ENCODE measurements at regions not wholly inside any gene's neighbourhood (a gene's known extent, or its start where the extent isn't known, plus 50 kb on each side); places are given as distances from the start of the nearest gene placed in this dataset.

DNA sequence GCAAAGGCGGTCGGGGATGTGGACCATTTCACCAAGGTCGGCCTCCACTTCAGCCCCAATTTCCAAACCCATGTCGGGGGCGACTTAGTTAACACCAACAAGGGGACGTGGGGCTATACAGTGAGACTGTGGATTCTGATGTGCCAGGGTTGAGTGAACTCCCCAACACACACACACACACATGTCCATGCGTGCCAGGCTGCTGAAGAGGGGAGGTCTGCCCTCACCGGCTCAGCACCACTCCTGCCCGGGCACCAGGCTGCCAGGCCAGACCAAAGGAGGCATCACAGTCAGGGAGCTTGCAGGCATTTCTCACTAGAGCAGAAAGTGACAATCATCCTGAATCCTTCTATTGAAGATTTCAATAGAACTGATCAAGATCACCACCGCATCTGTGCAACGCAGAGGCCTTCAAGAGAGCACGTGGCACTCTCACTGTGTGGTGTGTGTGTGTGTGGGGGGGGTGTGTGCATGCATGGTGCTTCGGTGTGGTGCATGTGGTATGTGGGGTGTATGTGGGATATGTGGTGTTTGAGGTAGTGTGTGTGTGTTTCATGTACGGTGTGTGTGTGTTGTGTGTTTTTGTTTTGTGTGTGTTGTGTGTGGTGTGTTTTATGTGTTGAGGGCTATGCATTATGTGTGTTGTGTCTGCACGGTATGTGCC lies 403.5 kb upstream of the RNF32 start:
- Mint-ChIP-seq H3K27ac (no peak overlapping the region), H3K9me3 (peaks cover under 1 to 4% of the 10 kb centered on the region in 2 donors), H3K27me3 (peaks cover 0 to 7% of the 10 kb centered on the region in 2 donors), H3K4me3 (no peak overlapping the region), H3K4me1 (no peaks in the 10 kb centered on the region), H3K36me3 (no peaks in the 10 kb centered on the region)
- ATAC-seq (replicated peaks) (no peak), DNase-seq (no peak)

DNA sequence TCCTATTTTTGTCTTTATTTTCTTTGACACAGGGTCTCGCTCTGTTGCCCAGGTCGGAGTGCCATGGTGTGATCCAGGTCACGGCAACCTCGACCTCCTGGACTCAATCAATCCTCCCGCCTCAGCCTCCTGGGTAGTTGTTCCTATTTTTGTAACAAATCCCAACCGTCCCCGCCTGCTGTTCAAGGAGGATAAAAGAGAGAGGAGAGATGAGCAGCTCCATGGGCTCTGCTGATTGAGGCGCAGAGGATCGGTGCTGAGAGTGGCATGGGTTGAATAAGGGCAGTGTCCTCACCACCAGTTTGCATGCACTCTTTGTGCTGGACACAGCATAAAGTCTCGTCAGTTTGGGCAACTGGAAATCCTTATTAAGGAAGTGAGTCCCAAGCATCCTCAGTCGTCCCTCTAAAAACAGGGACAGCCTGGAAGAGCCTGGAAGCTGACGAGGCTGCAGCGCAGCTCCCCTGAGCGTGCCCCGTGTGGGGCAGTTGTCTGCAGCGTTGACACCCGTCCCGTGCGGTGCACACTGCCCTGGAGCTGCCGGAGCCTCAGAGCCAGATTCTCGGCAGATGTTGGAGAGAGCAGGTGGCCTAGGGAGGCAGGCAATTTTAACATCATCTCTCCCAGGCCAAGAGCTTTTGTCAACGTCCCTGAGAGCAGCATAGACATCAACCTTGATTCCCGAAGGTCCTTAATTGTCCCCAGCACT lies 404.2 kb upstream of the RNF32 start:
- H3K4me3 Mint-ChIP-seq = no peak overlapping the region
- no peak overlapping the region for H3K27ac Mint-ChIP-seq
- H3K9me3 Mint-ChIP-seq = peaks cover 0 to 4% of the 10 kb centered on the region in 2 donors
- H3K4me1 Mint-ChIP-seq = no peaks in the 10 kb centered on the region
- H3K36me3 Mint-ChIP-seq = no peaks in the 10 kb centered on the region
- DNase-seq (no peak), ATAC-seq (replicated peaks) (no peak)
- H3K27me3 Mint-ChIP-seq = peaks cover 0 to 7% of the 10 kb centered on the region in 2 donors

DNA sequence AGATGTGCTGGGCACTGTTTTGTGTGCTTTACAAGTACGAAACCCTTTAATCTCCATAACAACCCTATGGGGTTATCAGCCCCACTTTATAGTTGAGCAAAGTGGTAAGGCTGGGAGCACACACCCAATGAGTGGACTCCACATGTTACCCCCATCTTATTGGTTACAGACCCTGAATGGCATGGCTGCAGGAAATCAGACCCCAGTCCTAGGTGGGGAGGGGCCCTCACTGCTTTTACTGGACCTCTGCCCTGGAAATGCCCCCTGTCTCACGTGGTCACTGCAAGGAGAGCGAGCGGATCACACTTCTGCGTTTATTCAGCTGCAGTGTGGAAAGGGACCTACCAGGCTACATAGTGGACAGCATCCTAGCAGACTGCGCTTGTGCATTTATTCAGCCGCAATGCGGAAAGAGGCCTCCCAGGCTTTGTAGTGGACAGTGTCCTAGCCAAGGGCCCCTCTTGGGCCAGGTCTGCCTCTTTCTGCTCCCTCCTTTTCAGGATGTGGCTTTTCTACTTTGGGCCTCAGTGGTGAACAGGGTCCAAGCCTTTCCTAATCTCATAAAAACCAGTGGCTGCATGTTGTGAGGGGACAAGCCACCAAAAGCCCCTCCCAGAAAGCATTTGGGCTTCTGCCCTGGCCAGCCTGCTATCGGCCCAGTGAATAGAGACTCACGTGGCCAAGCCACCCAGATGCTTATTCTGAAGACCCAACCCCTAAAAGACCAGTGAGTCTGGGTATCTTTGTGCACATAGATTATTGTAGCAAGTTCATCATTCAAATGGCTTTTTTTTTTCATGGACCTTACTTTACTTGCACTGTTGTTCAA lies 405.7 kb upstream of the RNF32 start:
- ATAC-seq (replicated peaks) (no peak), DNase-seq (no peak)
- no peak overlapping the region for H3K4me3 Mint-ChIP-seq
- H3K36me3 Mint-ChIP-seq = no peaks in the 10 kb centered on the region
- H3K27ac Mint-ChIP-seq = no peak overlapping the region
- H3K4me1 Mint-ChIP-seq = no peaks in the 10 kb centered on the region
- H3K27me3 Mint-ChIP-seq = peaks cover 0 to 7% of the 10 kb centered on the region in 2 donors
- H3K9me3 Mint-ChIP-seq = peaks cover 0 to 4% of the 10 kb centered on the region in 2 donors

GRCh38 chr7:156234192-156234591 lies 406.4 kb upstream of the RNF32 start:
- H3K27ac Mint-ChIP-seq = no peak overlapping the region
- DNase-seq (no peak), ATAC-seq (replicated peaks) (no peak)
- H3K4me1 Mint-ChIP-seq = no peaks in the 10 kb centered on the region
- H3K9me3 Mint-ChIP-seq = peaks cover 0 to 4% of the 10 kb centered on the region in 2 donors
- no peak overlapping the region for H3K4me3 Mint-ChIP-seq
- no peaks in the 10 kb centered on the region for H3K36me3 Mint-ChIP-seq
- peaks cover 0 to 7% of the 10 kb centered on the region in 2 donors for H3K27me3 Mint-ChIP-seq

GRCh38 chr7:156232931-156233705 lies 407.5 kb upstream of the RNF32 start:
- Mint-ChIP-seq H3K9me3 (peaks cover 0 to 4% of the 10 kb centered on the region in 2 donors), H3K27ac (no peak overlapping the region), H3K4me1 (no peaks in the 10 kb centered on the region), H3K36me3 (no peaks in the 10 kb centered on the region), H3K27me3 (peaks cover 0 to 7% of the 10 kb centered on the region in 2 donors), H3K4me3 (no peak overlapping the region)
- DNase-seq (no peak), ATAC-seq (replicated peaks) (no peak)

DNA sequence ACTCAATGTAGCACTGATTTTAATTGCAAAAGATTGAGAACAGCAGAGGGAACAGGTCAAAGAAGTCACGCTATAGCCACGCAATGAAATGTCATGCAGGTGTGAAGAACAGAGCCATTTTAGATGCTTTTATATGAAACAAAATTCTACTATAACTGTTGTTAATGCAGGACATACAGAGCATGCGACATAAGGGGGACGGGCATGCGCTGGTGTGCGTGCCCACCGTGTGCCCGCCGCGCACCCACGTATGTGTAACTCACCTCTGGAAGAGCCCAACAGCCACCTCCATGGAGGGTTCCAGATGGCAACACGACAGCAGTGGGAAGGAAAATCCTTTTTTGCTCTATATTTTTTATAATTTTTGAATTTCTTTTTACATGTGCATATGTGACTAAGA lies 410.0 kb upstream of the RNF32 start:
- peaks cover 0 to under 1% of the 10 kb centered on the region in 2 donors for H3K9me3 Mint-ChIP-seq
- H3K27ac Mint-ChIP-seq = no peak overlapping the region
- DNase-seq = no peak
- H3K4me3 Mint-ChIP-seq = no peak overlapping the region
- H3K27me3 Mint-ChIP-seq = no peaks in the 10 kb centered on the region
- no peaks in the 10 kb centered on the region for H3K4me1 Mint-ChIP-seq
- no peaks in the 10 kb centered on the region for H3K36me3 Mint-ChIP-seq
- ATAC-seq (replicated peaks) = no peak

- peaks cover 0 to 3% of the 10 kb centered on the region in 2 donors for H3K27me3 Mint-ChIP-seq
- H3K4me1 Mint-ChIP-seq = no peaks in the 10 kb centered on the region
- ATAC-seq (replicated peaks) = no peak
Measured at GRCh38 chr7:156224833-156225225, 412.6 kb upstream of the SHH start.

DNA sequence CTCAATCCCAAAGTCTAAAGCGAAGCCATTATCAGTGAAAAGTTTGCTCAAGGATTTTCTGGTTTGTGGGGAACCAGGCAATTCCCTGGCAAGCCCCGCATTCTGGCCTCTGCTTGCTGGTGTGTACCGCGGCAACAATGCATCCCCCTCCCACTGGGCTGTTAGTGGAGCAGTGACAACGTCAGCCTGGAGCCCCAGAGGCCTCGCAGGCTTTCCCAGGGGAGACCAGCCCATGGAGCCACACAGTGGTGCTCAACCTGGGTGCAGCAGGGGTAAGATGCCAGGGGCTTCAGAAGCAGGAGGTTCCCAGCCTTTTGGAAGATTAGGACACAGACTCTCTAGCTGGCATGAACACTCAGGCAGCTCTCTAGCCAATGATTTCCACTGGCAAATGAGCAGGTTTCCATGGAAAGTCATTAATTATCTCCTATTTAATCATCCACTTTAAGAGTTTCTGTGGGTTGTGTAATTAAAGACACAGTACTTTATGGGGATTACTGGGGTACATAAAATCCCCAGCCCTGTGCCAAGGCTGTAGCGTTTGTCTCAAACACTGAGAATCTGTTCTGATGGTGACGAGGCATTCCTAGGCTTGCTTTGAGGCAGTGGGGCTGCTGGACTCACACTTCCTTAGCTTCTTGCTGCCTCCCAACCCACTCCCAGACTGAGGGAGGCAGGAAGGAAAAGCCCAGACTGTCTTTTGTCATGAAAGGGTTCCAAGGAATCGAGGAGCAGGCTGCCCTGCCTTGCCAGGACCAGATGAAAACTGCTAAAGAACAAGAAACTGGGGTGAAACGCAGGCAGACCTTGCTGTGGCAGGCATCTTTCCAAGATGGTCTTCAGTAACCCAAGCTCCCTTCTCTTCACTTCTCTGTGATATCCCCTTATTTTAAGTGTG lies 411.9 kb upstream of the SHH start:
- Mint-ChIP-seq H3K9me3 (no peaks in the 10 kb centered on the region), H3K27me3 (peaks cover 0 to 3% of the 10 kb centered on the region in 2 donors), H3K36me3 (no peaks in the 10 kb centered on the region), H3K27ac (no peak overlapping the region), H3K4me1 (no peaks in the 10 kb centered on the region), H3K4me3 (no peak overlapping the region)
- DNase-seq = no peak
- no peak for ATAC-seq (replicated peaks)

More at GRCh38 chr7:156224833-156225225, 412.6 kb upstream of the SHH start:
- no peak overlapping the region for H3K27ac Mint-ChIP-seq
- no peaks in the 10 kb centered on the region for H3K9me3 Mint-ChIP-seq
- no peak for DNase-seq
- H3K4me3 Mint-ChIP-seq = no peak overlapping the region
- no peaks in the 10 kb centered on the region for H3K36me3 Mint-ChIP-seq

DNA sequence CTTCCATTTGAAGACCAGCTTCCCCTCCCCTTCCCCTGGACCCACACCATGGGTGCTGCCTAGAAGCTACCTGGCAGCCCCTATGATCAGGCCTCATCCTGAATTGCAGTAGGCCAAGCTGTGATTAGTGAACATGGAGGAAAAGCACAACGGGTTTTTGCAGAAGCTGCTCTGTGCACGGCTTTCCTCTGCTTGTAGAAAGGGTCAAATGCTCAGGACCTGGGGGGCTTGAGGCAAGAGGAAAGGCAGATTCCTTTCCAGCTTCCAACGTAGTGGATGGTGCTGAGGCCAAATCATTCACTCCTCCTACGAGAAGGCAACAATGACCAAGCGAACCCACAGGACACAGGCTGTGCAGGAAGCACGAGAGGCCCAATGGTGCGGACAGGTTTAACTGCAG lies 410.3 kb upstream of the SHH start:
- H3K36me3 Mint-ChIP-seq = no peaks in the 10 kb centered on the region
- H3K27ac Mint-ChIP-seq = no peak overlapping the region
- H3K4me3 Mint-ChIP-seq = no peak overlapping the region
- no peaks in the 10 kb centered on the region for H3K4me1 Mint-ChIP-seq
- peaks cover 0 to 3% of the 10 kb centered on the region in 2 donors for H3K27me3 Mint-ChIP-seq
- DNase-seq = no peak
- no peaks in the 10 kb centered on the region for H3K9me3 Mint-ChIP-seq
- ATAC-seq (replicated peaks) = no peak

GRCh38 chr7:156222151-156222550 lies 409.9 kb upstream of the SHH start:
- no peak overlapping the region for H3K27ac Mint-ChIP-seq
- H3K9me3 Mint-ChIP-seq = no peaks in the 10 kb centered on the region
- no peak for ATAC-seq (replicated peaks)
- H3K4me3 Mint-ChIP-seq = no peak overlapping the region
- no peak for DNase-seq
- H3K4me1 Mint-ChIP-seq = no peaks in the 10 kb centered on the region
- peaks cover 0 to 3% of the 10 kb centered on the region in 2 donors for H3K27me3 Mint-ChIP-seq
- H3K36me3 Mint-ChIP-seq = no peaks in the 10 kb centered on the region

- no peaks in the 10 kb centered on the region for H3K36me3 Mint-ChIP-seq
- H3K27ac Mint-ChIP-seq = no peak overlapping the region
- peaks cover 0 to 3% of the 10 kb centered on the region in 2 donors for H3K27me3 Mint-ChIP-seq
- no peaks in the 10 kb centered on the region for H3K4me1 Mint-ChIP-seq
- no peak overlapping the region for H3K4me3 Mint-ChIP-seq
- ATAC-seq (replicated peaks) (no peak), DNase-seq (no peak)
- no peaks in the 10 kb centered on the region for H3K9me3 Mint-ChIP-seq
Measured at GRCh38 chr7:156220701-156221100, 408.4 kb upstream of the SHH start.

GRCh38 chr7:156220078-156220605 lies 407.9 kb upstream of the SHH start:
- Mint-ChIP-seq H3K9me3 (no peaks in the 10 kb centered on the region), H3K27me3 (peaks cover 0 to 3% of the 10 kb centered on the region in 2 donors), H3K4me1 (no peaks in the 10 kb centered on the region), H3K4me3 (no peak overlapping the region), H3K27ac (no peak overlapping the region), H3K36me3 (no peaks in the 10 kb centered on the region)
- ATAC-seq (replicated peaks) (peak in 1 of 2 donors; percentile 7), DNase-seq (no peak)
